ENCODE measurements at regions not wholly inside any gene's neighbourhood (a gene's known extent, or its start where the extent isn't known, plus 50 kb on each side); places are given as distances from the start of the nearest gene placed in this dataset.

DNA sequence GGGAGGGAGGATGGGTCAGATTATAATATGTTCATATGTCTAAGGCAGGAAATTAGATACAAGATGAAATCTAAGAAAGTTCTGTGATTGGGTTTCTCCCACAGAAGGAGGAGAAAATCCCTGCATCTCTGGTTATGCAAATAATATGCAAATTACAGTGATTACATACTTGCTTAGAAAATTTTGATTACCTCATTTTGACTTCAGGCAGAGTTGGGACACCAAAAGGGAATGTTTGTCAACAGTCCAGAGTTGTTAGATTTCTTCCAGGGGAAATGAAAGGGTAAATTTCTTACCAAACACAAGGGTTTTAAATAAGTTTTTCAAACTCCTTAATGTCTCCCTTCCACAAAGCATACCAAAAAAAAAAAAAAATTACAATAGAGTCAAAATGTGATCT is 101.4 kb upstream of the STEAP1B start (continued):
- TF ChIP-seq, protein P1, sequence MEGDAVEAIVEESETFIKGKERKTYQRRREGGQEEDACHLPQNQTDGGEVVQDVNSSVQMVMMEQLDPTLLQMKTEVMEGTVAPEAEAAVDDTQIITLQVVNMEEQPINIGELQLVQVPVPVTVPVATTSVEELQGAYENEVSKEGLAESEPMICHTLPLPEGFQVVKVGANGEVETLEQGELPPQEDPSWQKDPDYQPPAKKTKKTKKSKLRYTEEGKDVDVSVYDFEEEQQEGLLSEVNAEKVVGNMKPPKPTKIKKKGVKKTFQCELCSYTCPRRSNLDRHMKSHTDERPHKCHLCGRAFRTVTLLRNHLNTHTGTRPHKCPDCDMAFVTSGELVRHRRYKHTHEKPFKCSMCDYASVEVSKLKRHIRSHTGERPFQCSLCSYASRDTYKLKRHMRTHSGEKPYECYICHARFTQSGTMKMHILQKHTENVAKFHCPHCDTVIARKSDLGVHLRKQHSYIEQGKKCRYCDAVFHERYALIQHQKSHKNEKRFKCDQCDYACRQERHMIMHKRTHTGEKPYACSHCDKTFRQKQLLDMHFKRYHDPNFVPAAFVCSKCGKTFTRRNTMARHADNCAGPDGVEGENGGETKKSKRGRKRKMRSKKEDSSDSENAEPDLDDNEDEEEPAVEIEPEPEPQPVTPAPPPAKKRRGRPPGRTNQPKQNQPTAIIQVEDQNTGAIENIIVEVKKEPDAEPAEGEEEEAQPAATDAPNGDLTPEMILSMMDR (IDR thresholded peaks at IDR 0.05; ENCODE audit: control extremely low read depth in 1 of 3, insufficient read depth in 1 of 3, low read depth in 1 of 3, low read length in 3 of 3), result no peak
- TF ChIP-seq PHF8 (conservative IDR thresholded peaks at IDR 0.05; ENCODE audit: low read depth, low read length), result no peak
- no peak for TF ChIP-seq TEAD4 (IDR thresholded peaks at IDR 0.05; ENCODE audit: low read depth, low read length)
